ENCODE measurements at regions not wholly inside any gene's neighbourhood (a gene's known extent, or its start where the extent isn't known, plus 50 kb on each side); places are given as distances from the start of the nearest gene placed in this dataset.
A peak's percentile ranks its signal among the peaks of the same experiment; 100 is the strongest.
"Not testable (repeated sequence)": the region's sequence is repeated elsewhere in the genome, so short reads cannot be mapped to it uniquely, and the experiment has no call there.

GRCh38 chr20:56773749-56774148, 144.6 kb downstream of the TFAP2C start:
- peak; percentile 76 for DNase-seq

- DNase-seq: no peak
These were observed 145.8 kb downstream of the TFAP2C start for GRCh38 chr20:56774873-56775272.

DNA sequence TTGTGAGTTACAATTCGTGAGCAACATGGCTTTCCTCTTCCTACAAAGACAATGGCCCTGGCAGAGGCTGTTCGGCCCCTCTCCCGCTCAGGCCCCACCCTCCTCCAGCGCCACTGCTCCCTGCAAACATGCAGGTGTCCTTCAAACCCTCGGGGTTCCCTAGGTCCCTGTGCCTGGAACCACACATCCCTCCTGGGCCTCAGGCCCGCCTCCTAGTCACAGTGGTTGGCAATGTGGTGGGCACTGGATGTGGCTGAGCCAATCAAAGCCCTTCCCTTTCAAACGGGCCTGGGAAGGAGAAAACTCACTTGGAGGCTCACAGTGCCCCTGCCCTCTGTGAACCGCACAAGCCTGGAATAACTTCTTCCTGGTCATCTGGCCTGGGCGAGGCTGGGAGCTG, 147.2 kb downstream of the TFAP2C start:
- no peak for DNase-seq

- DNase-seq: no peak
These were observed 149.7 kb downstream of the TFAP2C start for GRCh38 chr20:56778765-56779195.

GRCh38 chr20:56779452-56780143, 150.5 kb downstream of the TFAP2C start:
- no peak for DNase-seq

DNA sequence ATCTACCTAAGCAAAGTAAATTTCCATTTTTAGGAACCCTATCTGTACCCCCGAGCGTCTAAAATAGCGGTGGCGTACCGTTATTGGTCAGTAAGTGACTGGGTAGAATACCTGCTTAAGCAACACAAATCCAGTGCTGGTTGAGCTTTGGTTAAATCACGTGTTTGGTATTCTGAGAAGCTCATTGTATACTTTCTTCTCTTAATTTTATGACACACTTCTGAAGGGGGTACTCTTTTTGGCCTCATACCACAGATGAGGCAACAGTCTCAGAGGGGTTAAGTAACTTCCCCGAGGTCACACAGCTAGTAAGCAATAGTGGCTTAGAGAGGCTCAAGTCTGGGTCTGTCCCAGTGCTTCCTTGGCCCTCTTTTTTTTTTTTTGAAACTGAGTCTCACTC, 151.2 kb downstream of the TFAP2C start:
- DNase-seq: no peak

DNA sequence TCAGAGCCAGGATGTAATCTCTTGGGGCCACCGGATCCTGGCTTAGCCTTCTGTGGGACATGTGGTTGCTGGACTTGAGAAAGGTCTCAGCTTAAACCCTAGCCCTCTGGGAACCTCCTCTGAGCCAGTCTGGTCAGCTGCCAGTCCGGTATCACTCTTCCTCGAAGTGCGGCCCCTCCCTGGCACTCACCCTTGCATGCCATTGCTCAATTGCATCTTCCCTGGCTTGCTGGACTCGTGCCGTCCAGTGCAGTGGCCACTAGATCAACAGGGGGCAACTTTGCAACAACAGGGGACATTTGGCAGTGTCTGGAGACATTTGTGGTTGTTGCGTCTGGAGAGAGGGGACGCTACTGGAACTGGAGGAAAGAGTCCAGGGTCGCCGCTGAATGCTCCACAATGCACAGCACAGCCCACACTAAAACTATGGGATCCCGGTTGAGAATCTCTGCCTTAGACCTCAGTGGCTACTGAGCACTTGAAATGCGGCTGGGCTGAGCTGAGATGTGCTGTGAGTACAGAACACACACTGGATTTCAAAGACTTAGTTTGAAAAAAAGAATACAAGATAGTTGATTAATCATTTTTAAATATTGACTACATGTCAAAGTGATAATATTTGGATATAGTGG, 152.1 kb downstream of the TFAP2C start:
- no peak for DNase-seq

- not testable (repeated sequence) for DNase-seq
These were observed 153.0 kb downstream of the TFAP2C start for GRCh38 chr20:56781987-56782560.

GRCh38 chr20:56782814-56783213, 153.7 kb downstream of the TFAP2C start:
- not testable (repeated sequence) for DNase-seq

DNA sequence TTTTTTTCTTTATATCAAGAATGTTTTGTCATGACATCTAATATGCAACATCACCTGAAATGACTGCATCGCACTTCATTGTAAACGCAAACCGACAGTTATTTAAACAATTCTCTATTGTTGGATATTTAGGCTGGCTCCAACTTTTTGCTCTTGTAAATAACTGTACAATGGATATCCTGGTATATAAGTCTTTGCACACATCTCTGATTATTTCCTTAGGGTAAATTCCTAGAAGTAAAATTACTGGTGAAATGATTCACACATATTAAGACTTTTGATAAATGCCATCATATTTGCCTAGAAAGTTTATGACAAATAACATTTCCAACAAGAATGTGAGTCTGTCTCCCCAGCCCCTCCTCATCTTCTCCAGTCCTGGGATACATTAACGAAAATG, 154.7 kb downstream of the TFAP2C start:
- no peak for DNase-seq

GRCh38 chr20:56786503-56786902, 157.4 kb downstream of the TFAP2C start:
- DNase-seq: no peak

DNA sequence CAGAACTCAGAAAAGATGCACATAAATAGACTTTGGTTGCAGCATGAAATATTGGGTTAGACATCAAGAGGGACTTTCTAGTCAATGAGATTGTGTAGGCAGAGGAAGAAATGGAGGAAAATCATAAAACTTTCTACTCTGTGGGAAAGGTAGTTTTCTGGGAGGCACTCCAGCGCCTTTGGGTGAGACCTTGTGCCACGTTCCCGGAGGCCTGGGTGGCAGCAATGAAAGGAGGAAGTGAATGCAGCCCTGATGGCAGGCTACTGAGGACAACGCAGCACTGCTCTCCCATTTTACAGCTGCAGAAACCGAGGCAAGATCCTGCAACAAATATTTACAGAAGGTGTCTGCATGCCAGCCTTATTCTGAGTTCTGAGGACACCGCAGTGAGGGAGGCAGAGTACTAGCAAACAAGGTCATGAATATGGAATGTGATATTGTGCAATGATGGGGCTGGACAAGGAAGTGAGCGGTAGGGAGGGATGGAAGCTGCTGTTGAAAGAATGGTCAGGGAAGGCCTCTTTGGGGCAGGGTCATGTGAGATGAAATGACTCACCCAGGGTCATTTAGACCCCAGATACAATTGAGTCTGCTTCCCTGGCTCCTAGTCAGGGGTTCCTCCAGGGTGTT, 159.1 kb downstream of the TFAP2C start:
- no peak for DNase-seq

- no peak for DNase-seq
These were observed 159.8 kb downstream of the TFAP2C start for GRCh38 chr20:56788671-56789610.

GRCh38 chr20:56793916-56794315, 164.8 kb downstream of the TFAP2C start:
- DNase-seq: no peak

DNA sequence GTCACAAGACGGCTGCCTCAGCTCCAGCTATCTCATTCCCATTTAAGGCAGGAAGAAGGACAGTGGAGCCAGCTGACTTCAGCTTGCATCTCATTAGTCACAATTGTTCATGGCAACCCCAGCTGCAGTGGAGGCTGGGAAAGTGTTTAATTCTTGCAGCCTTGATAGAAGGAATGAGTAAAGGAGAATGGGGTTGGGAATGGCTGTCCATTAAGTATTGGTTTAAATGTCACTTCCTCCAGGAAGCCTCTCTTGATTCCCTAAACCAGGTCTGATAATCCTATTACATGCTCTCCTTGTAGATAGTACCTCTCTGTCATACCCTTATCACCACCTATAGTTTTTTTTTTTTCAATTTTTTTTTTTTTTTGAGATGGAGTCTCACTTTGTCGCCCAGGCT, 166.4 kb downstream of the TFAP2C start:
- no peak for DNase-seq

DNA sequence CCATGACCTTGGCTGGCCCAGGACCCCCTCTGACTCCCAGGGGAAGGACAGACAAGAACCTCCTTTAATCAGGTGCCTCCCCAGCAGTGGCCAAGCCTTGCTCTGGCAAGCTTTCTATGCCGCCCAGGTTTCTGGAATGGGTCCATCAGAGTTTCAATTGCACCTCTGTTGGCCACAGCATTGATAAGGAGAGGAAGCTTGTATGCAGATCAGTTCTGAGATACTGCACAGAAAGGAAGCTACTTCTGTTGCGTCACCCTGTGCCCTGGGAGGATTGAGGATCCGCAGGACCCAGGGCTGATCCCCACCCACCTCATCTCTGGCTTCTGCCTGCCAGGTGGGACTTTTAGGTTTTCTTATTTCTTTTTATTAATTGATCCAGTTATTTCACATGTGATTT, 167.2 kb downstream of the TFAP2C start:
- no peak for DNase-seq

DNA sequence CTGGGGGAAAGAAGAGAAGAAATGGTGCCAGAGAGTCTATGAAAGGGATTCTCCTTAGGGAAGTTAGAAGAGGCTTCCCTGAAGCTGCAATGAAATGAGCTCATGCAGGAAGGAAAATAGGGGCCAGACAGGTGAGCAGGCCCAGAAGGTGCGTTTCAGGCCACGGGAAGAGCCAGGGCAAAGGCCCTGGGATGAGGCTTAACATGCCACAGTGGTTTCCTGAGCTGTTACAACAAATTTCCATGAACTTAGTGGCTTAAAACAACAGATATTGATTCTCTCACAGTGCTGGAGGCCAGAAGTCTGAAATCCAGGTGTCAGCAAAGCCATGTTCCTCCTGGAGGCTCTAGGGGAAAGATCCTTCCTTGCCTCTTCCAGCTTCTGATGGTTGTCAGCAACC, 167.9 kb downstream of the TFAP2C start:
- no peak for DNase-seq

DNA sequence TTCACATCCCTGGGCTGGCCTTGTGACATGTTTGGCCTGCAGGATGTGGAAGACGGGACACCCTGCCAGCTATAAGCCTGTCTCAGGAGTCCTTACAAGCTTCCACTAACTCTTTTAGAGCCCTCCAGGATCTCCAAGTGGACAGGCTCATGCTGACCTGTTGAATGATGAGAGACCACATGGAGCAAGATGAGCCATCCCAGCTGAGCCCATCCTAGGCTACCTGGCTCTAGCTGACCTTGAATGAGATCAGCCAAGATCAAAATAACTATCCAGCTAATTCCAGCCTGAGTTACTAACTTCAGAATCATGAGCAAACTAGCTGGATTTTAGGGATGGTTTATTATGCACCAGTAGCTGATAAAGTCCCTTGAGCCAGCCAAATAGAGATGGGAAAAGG, 169.5 kb downstream of the TFAP2C start:
- DNase-seq: no peak

DNA sequence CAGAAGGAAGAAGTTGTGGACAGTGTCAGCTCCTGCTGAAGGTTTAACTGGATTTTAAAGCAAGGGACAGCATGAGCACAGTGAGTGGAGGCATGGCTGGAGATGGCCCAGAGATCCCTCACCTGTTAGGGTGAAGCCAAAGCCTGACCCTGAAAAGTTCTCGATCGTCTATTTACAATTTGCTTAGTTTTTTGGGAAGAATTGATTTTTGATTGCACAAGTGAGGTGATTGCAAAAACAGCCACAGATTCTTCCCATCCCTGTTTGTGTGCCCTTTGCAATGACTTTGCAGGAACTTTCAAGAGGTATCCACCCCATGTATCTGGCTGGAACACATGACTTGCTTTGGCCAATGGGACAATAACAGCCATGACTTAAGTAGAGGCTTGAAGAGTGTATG, 170.1 kb downstream of the TFAP2C start:
- DNase-seq: no peak

- DNase-seq: no peak
These were observed 171.0 kb downstream of the TFAP2C start for GRCh38 chr20:56800088-56800487.

GRCh38 chr20:56801971-56802755, 173.1 kb downstream of the TFAP2C start:
- no peak for DNase-seq

DNA sequence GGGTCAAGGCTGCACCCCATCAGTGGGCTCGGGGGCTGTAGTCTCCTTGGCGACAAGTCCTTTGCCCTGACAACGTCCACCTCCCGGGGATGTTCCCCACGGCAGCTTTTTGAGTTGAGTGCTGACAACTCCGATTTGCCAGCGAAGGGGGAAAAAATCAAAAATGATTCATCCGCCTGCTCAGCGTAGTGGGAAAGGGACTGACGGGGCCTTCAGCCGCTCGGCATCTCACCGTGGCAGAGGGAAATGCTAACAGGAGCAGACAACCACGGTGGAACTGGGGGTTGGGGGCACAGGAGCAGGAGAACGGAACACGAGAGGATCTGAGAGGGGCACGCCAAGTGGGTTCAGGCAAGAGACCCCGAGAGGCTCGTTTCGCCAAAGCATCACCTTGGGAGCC, 173.7 kb downstream of the TFAP2C start:
- DNase-seq: no peak
